ENCODE measurements at regions not wholly inside any gene's neighbourhood (a gene's known extent, or its start where the extent isn't known, plus 50 kb on each side); places are given as distances from the start of the nearest gene placed in this dataset.

GRCh38 chr1:3999941-4000735, 100.1 kb upstream of the C1orf174 start:
- TF ChIP-seq POLR2A (IDR thresholded peaks at IDR 0.05; ENCODE audit: low read length), result no peak
- TF ChIP-seq GATA1 (IDR thresholded peaks at IDR 0.05; ENCODE audit: low read depth, low read length), result no peak

Measured in erythroblast (primary cell).